Mesenchymal stem cell (in vitro differentiated cells and primary cell): ENCODE measurements at regions not wholly inside any gene's neighbourhood (a gene's known extent, or its start where the extent isn't known, plus 50 kb on each side); places are given as distances from the start of the nearest gene placed in this dataset.
A peak's percentile ranks its signal among the peaks of the same experiment; 100 is the strongest.

Source experiments
- DNase-seq: peaks from one replicate; pipeline ENCODE4 v3.0.0-alpha.2; 2013
- H2AFZ ChIP-seq: one replicate; pipeline ENCODE4 v1.6.1; 2013; ENCODE audit warnings: low read depth, mild to moderate bottlenecking, control low read depth, inconsistent platforms, low read length, moderate library complexity
- H2AK5ac ChIP-seq: 2 replicates; pipeline ENCODE4 v1.6.1; 2013; ENCODE audit warnings: low read length, moderate library complexity, mild to moderate bottlenecking, inconsistent platforms; ENCODE audit not compliant: severe bottlenecking
- H2BK120ac ChIP-seq: one replicate; pipeline ENCODE4 v1.6.1; 2013; ENCODE audit warnings: low read depth, mild to moderate bottlenecking, inconsistent platforms, low read length, moderate library complexity
- H2BK12ac ChIP-seq, 2 experiments: one replicate each; pipeline ENCODE4 v1.6.1; 2013; ENCODE audit warnings: inconsistent platforms in 2 of 2, low read length in 2 of 2, mild to moderate bottlenecking in 2 of 2, moderate library complexity in 2 of 2, control low read depth in 1 of 2
- H2BK15ac ChIP-seq: one replicate; pipeline ENCODE4 v1.6.1; 2013; ENCODE audit warnings: mild to moderate bottlenecking, low read depth, inconsistent platforms; ENCODE audit not compliant: poor library complexity, severe bottlenecking
- H2BK5ac ChIP-seq: 2 replicates; pipeline ENCODE4 v1.6.1; 2013; ENCODE audit warnings: low read depth, mild to moderate bottlenecking, low read length, control low read depth, inconsistent platforms; ENCODE audit not compliant: poor library complexity, severe bottlenecking
- H3K14ac ChIP-seq, 2 experiments: one replicate each; pipeline ENCODE4 v1.6.1; 2013; ENCODE audit warnings: inconsistent platforms in 2 of 2, low read length in 2 of 2, control low read depth in 1 of 2, mild to moderate bottlenecking in 1 of 2, moderate library complexity in 1 of 2
- H3K18ac ChIP-seq, 2 experiments: one replicate each; pipeline ENCODE4 v1.6.1; 2013; ENCODE audit warnings: inconsistent platforms in 2 of 2, low read length in 2 of 2, control low read depth in 1 of 2, low read depth in 1 of 2, mild to moderate bottlenecking in 1 of 2
- H3K23ac ChIP-seq, 2 experiments: one replicate each; pipeline ENCODE4 v1.6.1; 2013; ENCODE audit warnings: inconsistent platforms in 2 of 2, low read length in 2 of 2, mild to moderate bottlenecking in 2 of 2, moderate library complexity in 2 of 2, control low read depth in 1 of 2
- H3K27ac ChIP-seq: 2 replicates; pipeline ENCODE4 v1.5.1; 2013; ENCODE audit warnings: mild to moderate bottlenecking, moderate library complexity, low read length, control low read depth, inconsistent platforms; ENCODE audit not compliant: poor library complexity, severe bottlenecking
- H3K27me3 ChIP-seq, 2 experiments: 2 replicates each; pipeline versions ENCODE4 v1.6.1 to v1.7.0; 2013; ENCODE audit warnings: low read length in 2 of 2, mild to moderate bottlenecking in 2 of 2, moderate library complexity in 2 of 2, control low read depth in 1 of 2, inconsistent platforms in 1 of 2; ENCODE audit not compliant: control insufficient read depth in 1 of 2, insufficient read depth in 1 of 2
- H3K36me3 ChIP-seq, 2 experiments: 2 replicates each; pipeline versions ENCODE4 v1.6.1 to v1.7.0; 2013; ENCODE audit warnings: low read length in 2 of 2, control low read depth in 1 of 2, inconsistent platforms in 1 of 2, low read depth in 1 of 2, mild to moderate bottlenecking in 1 of 2; ENCODE audit not compliant: insufficient read depth in 2 of 2, control insufficient read depth in 1 of 2
- H3K4ac ChIP-seq, 2 experiments: one replicate each; pipeline ENCODE4 v1.6.1; 2013; ENCODE audit warnings: inconsistent platforms in 2 of 2, low read length in 2 of 2, mild to moderate bottlenecking in 2 of 2, moderate library complexity in 2 of 2, control low read depth in 1 of 2, low read depth in 1 of 2
- H3K4me1 ChIP-seq: 2 replicates; pipeline ENCODE4 v1.6.1; 2013; ENCODE audit warnings: low read depth, low read length, control low read depth; ENCODE audit not compliant: control insufficient read depth, insufficient read depth
- H3K4me2 ChIP-seq: 2 replicates; pipeline ENCODE4 v1.6.1; 2013; ENCODE audit warnings: low read length, mild to moderate bottlenecking, inconsistent platforms; ENCODE audit not compliant: poor library complexity, severe bottlenecking
- H3K4me3 ChIP-seq, 2 experiments: 2 replicates each; pipeline versions ENCODE4 v1.5.1 to v1.7.0; 2013; ENCODE audit warnings: low read length in 2 of 2, mild to moderate bottlenecking in 2 of 2, control low read depth in 1 of 2, low read depth in 1 of 2; ENCODE audit not compliant: insufficient read depth in 1 of 2
- H3K79me1 ChIP-seq: replicated peaks from 2 replicates; pipeline ENCODE4 v1.6.1; 2013; ENCODE audit warnings: mild to moderate bottlenecking, control low read depth, low read length, inconsistent platforms; ENCODE audit not compliant: poor library complexity, severe bottlenecking
- H3K9ac ChIP-seq: 2 replicates; pipeline ENCODE4 v1.7.0; 2013; ENCODE audit warnings: mild to moderate bottlenecking, low read length, moderate library complexity
- H3K9me3 ChIP-seq: 2 replicates; pipeline ENCODE4 v1.7.0; 2013; ENCODE audit warnings: mild to moderate bottlenecking, low read length; ENCODE audit not compliant: control insufficient read depth
- H4K8ac ChIP-seq: one replicate; pipeline ENCODE4 v1.6.1; 2013; ENCODE audit warnings: inconsistent platforms, mild to moderate bottlenecking, low read length, moderate library complexity
- H4K91ac ChIP-seq: one replicate; pipeline ENCODE4 v1.6.1; 2013; ENCODE audit warnings: mild to moderate bottlenecking, low read length, inconsistent platforms
- WGBS: methylation state at CpG from one replicate; pipeline ENCODE4 v1.1.7; 2013; ENCODE audit warnings: mixed read lengths; 5-methylcytosine and 5-hydroxymethylcytosine counted together

DNA sequence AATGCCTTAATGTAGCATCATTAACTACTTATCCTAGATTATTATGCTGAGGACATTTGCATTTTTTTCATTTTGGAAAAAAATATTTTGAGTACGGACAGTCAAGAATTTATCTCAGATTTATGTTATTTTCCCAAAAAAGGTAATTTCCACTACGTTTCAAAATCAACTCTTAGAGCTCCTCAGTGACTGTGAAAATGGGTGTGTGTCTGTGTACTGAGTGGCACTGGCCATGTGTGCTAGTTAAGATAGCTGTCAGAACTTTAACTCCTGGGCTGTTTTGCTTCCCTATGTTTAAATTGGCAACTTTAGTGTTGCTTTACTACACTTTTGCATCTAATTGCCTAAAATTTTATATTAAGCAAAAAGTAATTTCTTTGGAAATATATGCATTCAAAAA, 927.4 kb downstream of the EFNB2 start:
- H3K4ac ChIP-seq = no peak overlapping the region
- H3K14ac ChIP-seq = no peak overlapping the region
- H3K27me3 ChIP-seq = no peaks in the 10 kb centered on the region
- no peak overlapping the region for H3K18ac ChIP-seq
- H3K4me2 ChIP-seq = no peak overlapping the region
- no peak overlapping the region for H2BK12ac ChIP-seq
- no peak overlapping the region for H4K91ac ChIP-seq
- H3K9me3 ChIP-seq = no peaks in the 10 kb centered on the region
- peaks cover 2% of the 10 kb centered on the region for H3K4me1 ChIP-seq
- H2BK120ac ChIP-seq = no peak overlapping the region
- H3K27ac ChIP-seq = peak overlapping the region; percentile 76
- H2BK5ac ChIP-seq = no peak overlapping the region
- H3K4me3 ChIP-seq = no peak overlapping the region
- WGBS = no CpG with 5 or more reads among the region's 2 CpGs
- H3K79me1 ChIP-seq = no peaks in the 10 kb centered on the region
- H3K23ac ChIP-seq = no peak overlapping the region
- H2AK5ac ChIP-seq = no peak overlapping the region
- no peak for DNase-seq
- no peaks in the 10 kb centered on the region for H3K36me3 ChIP-seq
- H2AFZ ChIP-seq = no peak overlapping the region
- H2BK15ac ChIP-seq = no peak overlapping the region
- H4K8ac ChIP-seq = no peak overlapping the region
- H3K9ac ChIP-seq = no peak overlapping the region

DNA sequence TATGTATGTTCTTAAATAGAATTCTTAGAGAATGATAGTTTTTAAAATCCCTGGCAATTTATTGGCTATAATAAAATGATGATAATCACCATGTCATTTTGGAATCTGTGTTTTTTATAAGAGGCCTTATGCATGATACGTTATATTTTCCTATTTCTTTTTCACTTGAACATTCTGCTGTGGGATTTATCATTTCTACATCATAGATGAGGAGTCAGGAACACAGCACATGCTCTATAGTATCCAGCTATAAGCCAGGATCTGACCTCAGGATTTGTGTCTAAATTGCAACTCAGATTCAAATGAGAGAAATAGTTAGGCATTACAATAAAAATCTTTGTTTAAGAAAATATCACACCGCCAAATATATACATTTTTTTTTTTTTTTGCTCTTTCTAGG, 928.0 kb downstream of the EFNB2 start:
- WGBS = no CpG with 5 or more reads among the region's 2 CpGs
- DNase-seq = no peak

DNA sequence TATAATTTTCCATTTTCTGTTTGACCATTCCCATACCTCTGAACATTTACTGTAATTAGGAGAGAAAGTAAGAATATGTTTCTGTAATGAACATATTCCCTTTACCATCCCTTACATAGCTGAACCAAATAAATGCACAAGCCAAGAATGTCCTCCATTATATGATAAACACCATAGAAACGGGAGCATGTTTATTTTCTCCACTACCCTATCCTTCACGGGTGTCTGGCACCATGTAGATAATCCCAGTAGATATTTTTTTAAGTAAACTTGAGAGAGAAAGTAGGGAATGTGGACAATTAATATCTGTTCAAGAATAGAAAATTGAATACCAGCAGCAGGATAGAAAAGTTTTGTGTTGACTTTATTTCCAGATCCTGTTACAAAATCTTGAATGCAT, 928.4 kb downstream of the EFNB2 start:
- H3K4ac ChIP-seq = no peak overlapping the region
- H3K4me2 ChIP-seq = no peak overlapping the region
- no peak for DNase-seq
- H3K23ac ChIP-seq = no peak overlapping the region
- H3K4me1 ChIP-seq = peaks cover 2% of the 10 kb centered on the region
- H4K91ac ChIP-seq = no peak overlapping the region
- WGBS = 100% methylated on average over 1 of the region's 2 CpGs
- H2AFZ ChIP-seq = no peak overlapping the region
- no peak overlapping the region for H2BK12ac ChIP-seq
- H3K27ac ChIP-seq = no peak overlapping the region
- no peak overlapping the region for H2BK120ac ChIP-seq
- no peaks in the 10 kb centered on the region for H3K79me1 ChIP-seq
- no peak overlapping the region for H2BK5ac ChIP-seq
- no peak overlapping the region for H3K14ac ChIP-seq
- H3K27me3 ChIP-seq = no peaks in the 10 kb centered on the region
- no peak overlapping the region for H3K18ac ChIP-seq
- no peak overlapping the region for H2BK15ac ChIP-seq
- H3K4me3 ChIP-seq = no peak overlapping the region
- no peak overlapping the region for H3K9ac ChIP-seq
- H3K9me3 ChIP-seq = no peaks in the 10 kb centered on the region
- no peaks in the 10 kb centered on the region for H3K36me3 ChIP-seq
- H4K8ac ChIP-seq = no peak overlapping the region
- no peak overlapping the region for H2AK5ac ChIP-seq

More for the DNA sequence above, 928.0 kb downstream of the EFNB2 start:
- H3K36me3 ChIP-seq = no peaks in the 10 kb centered on the region
- H2AK5ac ChIP-seq = no peak overlapping the region
- no peak overlapping the region for H2BK5ac ChIP-seq
- no peak overlapping the region for H3K18ac ChIP-seq
- no peak overlapping the region for H2BK15ac ChIP-seq
- no peak overlapping the region for H3K4ac ChIP-seq
- H3K9me3 ChIP-seq = no peaks in the 10 kb centered on the region
- H3K14ac ChIP-seq = no peak overlapping the region
- H3K9ac ChIP-seq = no peak overlapping the region
- no peak overlapping the region for H3K4me3 ChIP-seq
- no peak overlapping the region for H2BK12ac ChIP-seq
- no peak overlapping the region for H3K23ac ChIP-seq
- H2BK120ac ChIP-seq = no peak overlapping the region
- H4K91ac ChIP-seq = no peak overlapping the region
- peaks cover 2% of the 10 kb centered on the region for H3K4me1 ChIP-seq
- no peak overlapping the region for H3K4me2 ChIP-seq
- H3K27ac ChIP-seq = no peak overlapping the region
- H4K8ac ChIP-seq = no peak overlapping the region
- no peak overlapping the region for H2AFZ ChIP-seq
- H3K27me3 ChIP-seq = no peaks in the 10 kb centered on the region
- H3K79me1 ChIP-seq = no peaks in the 10 kb centered on the region

DNA sequence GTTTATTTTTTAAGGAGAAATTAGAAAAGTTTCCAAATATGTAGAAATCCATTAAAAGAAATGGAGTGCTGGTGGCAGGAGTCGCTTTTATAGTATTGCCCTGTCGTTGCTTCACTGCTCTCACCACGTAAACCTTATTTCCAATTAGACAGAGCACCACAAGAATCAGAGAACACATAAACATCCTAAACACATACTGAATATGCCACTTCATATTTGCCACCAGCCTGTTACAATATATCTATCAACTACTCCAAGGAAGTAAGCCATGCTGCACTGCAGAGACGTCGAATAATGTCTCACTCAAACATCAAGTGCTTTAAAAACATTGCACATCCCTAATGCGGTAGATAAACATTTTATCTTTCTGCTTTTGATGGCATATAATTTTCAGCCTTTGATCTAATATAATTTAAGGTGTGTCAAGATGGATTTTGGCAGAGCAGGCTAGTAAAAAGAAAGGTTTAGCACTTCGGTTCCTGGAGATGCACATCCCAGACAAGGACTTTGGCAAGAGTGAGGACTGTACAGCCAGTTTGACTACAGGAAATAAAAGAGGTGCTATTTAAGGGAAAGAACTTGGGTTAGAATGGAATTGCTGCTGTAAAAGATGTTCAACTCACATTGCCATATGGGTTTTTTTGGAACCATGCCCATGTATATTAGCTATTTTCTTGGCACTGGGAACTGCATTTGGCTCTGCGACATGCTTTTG, 932.3 kb downstream of the EFNB2 start:
- 96% methylated on average over 7 of the region's 8 CpGs for WGBS

More for the DNA sequence above, 932.3 kb downstream of the EFNB2 start:
- Histone ChIP-seq H3K4me3 (no peak overlapping the region), H2BK5ac (no peak overlapping the region), H3K18ac (no peak overlapping the region), H4K8ac (no peak overlapping the region), H3K79me1 (no peaks in the 10 kb centered on the region), H2AFZ (no peak overlapping the region), H3K4me2 (no peak overlapping the region), H2BK12ac (no peak overlapping the region), H3K36me3 (no peaks in the 10 kb centered on the region), H3K9me3 (no peaks in the 10 kb centered on the region), H3K9ac (no peak overlapping the region), H2BK120ac (no peak overlapping the region), H3K27ac (no peak overlapping the region), H4K91ac (no peak overlapping the region), H3K27me3 (no peaks in the 10 kb centered on the region), H3K4me1 (no peaks in the 10 kb centered on the region), H3K4ac (no peak overlapping the region), H3K14ac (no peak overlapping the region), H2BK15ac (no peak overlapping the region), H3K23ac (no peak overlapping the region), H2AK5ac (no peak overlapping the region)
- DNase-seq = no peak
